ENCODE measurements at regions not wholly inside any gene's neighbourhood (a gene's known extent, or its start where the extent isn't known, plus 50 kb on each side); places are given as distances from the start of the nearest gene placed in this dataset.

DNA sequence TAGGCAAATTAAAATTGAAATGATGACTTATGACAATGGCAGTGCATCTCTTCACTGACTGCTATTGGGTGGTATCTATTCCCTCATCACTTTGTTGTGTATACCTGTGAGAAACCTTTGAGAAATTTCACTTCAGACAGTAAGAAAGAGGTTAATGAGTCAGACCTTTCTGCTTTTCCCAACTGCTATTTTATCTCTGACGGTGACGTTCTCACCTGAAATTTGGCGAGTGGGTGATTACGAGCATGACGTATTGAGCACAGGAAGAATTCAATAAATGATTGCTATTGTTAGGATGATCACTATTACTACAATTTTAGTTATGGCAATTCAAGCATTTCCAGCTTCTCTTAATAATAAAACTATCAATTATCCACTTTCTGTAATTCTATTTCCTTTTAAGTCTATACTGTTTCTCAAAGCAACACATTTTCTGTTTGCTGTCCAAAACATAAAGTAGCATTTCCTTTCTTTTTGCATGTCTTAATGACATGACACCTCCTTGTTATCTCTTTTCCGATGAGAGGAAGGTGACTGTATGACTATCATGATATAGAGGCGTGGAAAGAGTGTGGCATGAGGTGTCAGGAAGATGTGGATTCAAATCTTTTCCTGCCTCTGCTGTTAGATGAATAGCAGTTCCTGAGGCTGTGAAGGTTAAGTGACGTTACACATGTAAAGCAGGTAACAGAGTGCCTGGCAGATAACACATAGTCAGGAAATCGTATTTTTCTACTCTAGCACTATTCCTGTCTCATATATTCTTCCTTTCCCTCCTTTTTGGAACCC, 504.9 kb upstream of the SEMA6D start:
- TF ChIP-seq ZFX (IDR thresholded peaks at IDR 0.05; ENCODE audit: borderline replicate concordance): no peak
- TF ChIP-seq, protein P1, sequence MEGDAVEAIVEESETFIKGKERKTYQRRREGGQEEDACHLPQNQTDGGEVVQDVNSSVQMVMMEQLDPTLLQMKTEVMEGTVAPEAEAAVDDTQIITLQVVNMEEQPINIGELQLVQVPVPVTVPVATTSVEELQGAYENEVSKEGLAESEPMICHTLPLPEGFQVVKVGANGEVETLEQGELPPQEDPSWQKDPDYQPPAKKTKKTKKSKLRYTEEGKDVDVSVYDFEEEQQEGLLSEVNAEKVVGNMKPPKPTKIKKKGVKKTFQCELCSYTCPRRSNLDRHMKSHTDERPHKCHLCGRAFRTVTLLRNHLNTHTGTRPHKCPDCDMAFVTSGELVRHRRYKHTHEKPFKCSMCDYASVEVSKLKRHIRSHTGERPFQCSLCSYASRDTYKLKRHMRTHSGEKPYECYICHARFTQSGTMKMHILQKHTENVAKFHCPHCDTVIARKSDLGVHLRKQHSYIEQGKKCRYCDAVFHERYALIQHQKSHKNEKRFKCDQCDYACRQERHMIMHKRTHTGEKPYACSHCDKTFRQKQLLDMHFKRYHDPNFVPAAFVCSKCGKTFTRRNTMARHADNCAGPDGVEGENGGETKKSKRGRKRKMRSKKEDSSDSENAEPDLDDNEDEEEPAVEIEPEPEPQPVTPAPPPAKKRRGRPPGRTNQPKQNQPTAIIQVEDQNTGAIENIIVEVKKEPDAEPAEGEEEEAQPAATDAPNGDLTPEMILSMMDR (IDR thresholded peaks at IDR 0.05): no peak
- H3K27ac ChIP-seq: no peak overlapping the region

GRCh38 chr15:47213883-47214282, 503.4 kb upstream of the SEMA6D start:
- no peak overlapping the region for H3K27ac ChIP-seq
- TF ChIP-seq ZFX (IDR thresholded peaks at IDR 0.05; ENCODE audit: borderline replicate concordance): no peak
- TF ChIP-seq, protein P1 (IDR thresholded peaks at IDR 0.05): no peak

- no peak overlapping the region for H3K27ac ChIP-seq
- TF ChIP-seq ZFX (IDR thresholded peaks at IDR 0.05; ENCODE audit: borderline replicate concordance): no peak
- TF ChIP-seq, protein P1 (IDR thresholded peaks at IDR 0.05): no peak
Measured at GRCh38 chr15:47218295-47218694, 499.0 kb upstream of the SEMA6D start.

GRCh38 chr15:47244361-47244760, 472.9 kb upstream of the SEMA6D start:
- TF ChIP-seq, protein P1 (IDR thresholded peaks at IDR 0.05): no peak
- no peak for TF ChIP-seq ZFX (IDR thresholded peaks at IDR 0.05; ENCODE audit: borderline replicate concordance)
- H3K27ac ChIP-seq: no peak overlapping the region

DNA sequence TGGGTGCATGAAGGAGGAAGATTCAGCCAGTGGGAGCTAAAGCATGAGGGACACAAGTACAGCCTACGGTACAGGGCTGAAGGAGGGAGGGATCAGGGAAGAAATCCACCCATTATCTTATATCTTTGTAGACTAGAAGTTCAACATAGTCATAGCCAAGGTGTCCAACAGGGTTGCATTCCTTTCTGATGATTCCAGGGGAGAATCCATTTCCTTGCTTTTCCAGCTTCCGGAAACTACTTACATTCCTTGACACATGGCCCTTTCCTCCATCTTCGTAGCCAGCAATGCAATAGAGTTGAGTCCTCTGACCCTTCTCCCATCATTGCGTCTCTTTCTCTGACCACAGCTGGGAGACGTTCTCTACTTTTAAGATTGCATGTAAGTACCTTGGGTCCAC, 471.0 kb upstream of the SEMA6D start:
- no peak overlapping the region for H3K27ac ChIP-seq
- no peak for TF ChIP-seq ZFX (IDR thresholded peaks at IDR 0.05; ENCODE audit: borderline replicate concordance)
- TF ChIP-seq, protein P1 (IDR thresholded peaks at IDR 0.05): no peak

DNA sequence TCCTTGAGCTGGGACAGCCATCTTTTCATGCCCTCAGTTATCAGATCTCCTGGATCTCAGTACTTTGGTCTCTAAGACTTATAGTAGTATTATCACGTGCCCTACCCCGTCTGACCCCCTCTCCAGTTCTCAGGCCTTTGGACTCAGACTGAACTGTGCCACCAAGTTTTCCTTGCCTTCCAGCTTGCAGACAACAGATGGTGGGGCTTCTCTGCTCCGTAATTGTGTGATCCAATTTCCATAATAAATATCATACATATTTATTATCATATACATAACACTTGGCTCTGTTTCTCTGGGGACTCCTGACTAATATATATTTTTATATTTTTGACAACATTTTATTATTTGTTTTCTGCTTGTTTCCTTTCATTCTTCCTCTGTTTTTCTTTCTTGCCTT, 458.8 kb upstream of the SEMA6D start:
- H3K27ac ChIP-seq: no peak overlapping the region
- no peak for TF ChIP-seq ZFX (IDR thresholded peaks at IDR 0.05; ENCODE audit: borderline replicate concordance)
- TF ChIP-seq, protein P1 (IDR thresholded peaks at IDR 0.05): no peak

DNA sequence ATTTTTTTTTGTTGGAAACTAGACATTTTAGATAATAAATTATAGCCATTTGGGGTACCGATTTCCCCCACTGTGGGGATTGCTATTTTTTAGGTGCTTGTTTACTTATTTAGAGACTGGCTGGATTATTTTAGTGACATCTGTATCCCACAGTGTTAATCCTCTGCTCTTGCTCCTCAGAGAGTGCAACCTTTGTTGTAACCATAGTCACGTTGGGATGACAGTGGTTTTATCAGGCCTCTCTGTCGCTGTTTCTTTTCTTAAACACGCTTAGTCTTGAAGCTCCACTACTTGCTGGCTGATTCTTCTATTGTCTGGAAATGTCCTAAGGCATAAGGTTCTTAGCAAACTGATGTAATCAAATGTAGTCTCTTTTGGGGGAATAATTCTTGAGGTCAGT, 451.6 kb upstream of the SEMA6D start:
- TF ChIP-seq, protein P1 (IDR thresholded peaks at IDR 0.05): no peak
- TF ChIP-seq ZFX (IDR thresholded peaks at IDR 0.05; ENCODE audit: borderline replicate concordance): no peak
- H3K27ac ChIP-seq: no peak overlapping the region
